H9 (cell line): ENCODE measurements at regions not wholly inside any gene's neighbourhood (a gene's known extent, or its start where the extent isn't known, plus 50 kb on each side); places are given as distances from the start of the nearest gene placed in this dataset.

ENCODE experiments used
- DNase-seq: peaks from one replicate; pipeline ENCODE4 v3.0.0-alpha.2; 2017
- H2AFZ ChIP-seq: one replicate; pipeline ENCODE4 v1.6.1; 2013; ENCODE audit warnings: mild to moderate bottlenecking, low read length, control low read depth, moderate library complexity
- H2AK5ac ChIP-seq: 2 replicates; pipeline ENCODE4 v1.6.1; 2013; ENCODE audit warnings: low read length, control low read depth, mixed read lengths; ENCODE audit not compliant: insufficient read length
- H2BK120ac ChIP-seq: one replicate; pipeline ENCODE4 v1.6.1; 2013; ENCODE audit warnings: low read depth, mild to moderate bottlenecking, low read length, control low read depth, inconsistent platforms; ENCODE audit not compliant: poor library complexity, severe bottlenecking
- H2BK12ac ChIP-seq: 2 replicates; pipeline ENCODE4 v1.6.1; 2013; ENCODE audit warnings: low read length, control low read depth, mixed read lengths, low read depth; ENCODE audit not compliant: insufficient read length
- H2BK15ac ChIP-seq: 2 replicates; pipeline ENCODE4 v1.6.1; 2013; ENCODE audit warnings: low read depth, low read length, control low read depth
- H2BK20ac ChIP-seq: one replicate; pipeline ENCODE4 v1.6.1; 2013; ENCODE audit warnings: low read depth, mild to moderate bottlenecking, low read length, control low read depth, inconsistent platforms; ENCODE audit not compliant: poor library complexity, severe bottlenecking
- H2BK5ac ChIP-seq: 2 replicates; pipeline ENCODE4 v1.6.1; 2013; ENCODE audit warnings: low read length, control low read depth, mixed read lengths; ENCODE audit not compliant: insufficient read length
- H3K14ac ChIP-seq: 2 replicates; pipeline ENCODE4 v1.6.1; 2013; ENCODE audit warnings: low read length, control low read depth; ENCODE audit not compliant: insufficient read depth
- H3K18ac ChIP-seq: 2 replicates; pipeline ENCODE4 v1.6.1; 2013; ENCODE audit warnings: low read depth, mild to moderate bottlenecking, mixed read lengths, low read length, control low read depth; ENCODE audit not compliant: insufficient read length
- H3K23ac ChIP-seq: 2 replicates; pipeline ENCODE4 v1.6.1; 2013; ENCODE audit warnings: low read length, control low read depth, mixed read lengths, low read depth; ENCODE audit not compliant: insufficient read length
- H3K23me2 ChIP-seq: 2 replicates; pipeline ENCODE4 v1.6.1; 2013; ENCODE audit warnings: low read depth, mild to moderate bottlenecking, mixed read lengths, low read length, control low read depth; ENCODE audit not compliant: insufficient read length, poor library complexity, severe bottlenecking
- H3K27ac ChIP-seq: 2 replicates; pipeline ENCODE4 v1.5.1; 2013; ENCODE audit warnings: low read length, control low read depth, mixed read lengths, low read depth; ENCODE audit not compliant: insufficient read length
- H3K27me3 ChIP-seq: 2 replicates; pipeline ENCODE4 v1.6.1; 2013; ENCODE audit warnings: low read length, control low read depth, inconsistent platforms; ENCODE audit not compliant: insufficient read depth
- H3K4ac ChIP-seq: 2 replicates; pipeline ENCODE4 v1.6.1; 2013; ENCODE audit warnings: low read depth, mild to moderate bottlenecking, control low read depth, inconsistent platforms, low read length, moderate library complexity
- H3K4me1 ChIP-seq: 2 replicates; pipeline ENCODE4 v1.6.1; 2013; ENCODE audit warnings: low read length, control low read depth, inconsistent platforms; ENCODE audit not compliant: insufficient read depth
- H3K4me2 ChIP-seq: 2 replicates; pipeline ENCODE4 v1.6.1; 2013; ENCODE audit warnings: low read length, control low read depth, mixed read lengths; ENCODE audit not compliant: insufficient read length, insufficient read depth
- H3K56ac ChIP-seq: 2 replicates; pipeline ENCODE4 v1.6.1; 2013; ENCODE audit warnings: low read depth, mild to moderate bottlenecking, mixed read lengths, low read length, control low read depth; ENCODE audit not compliant: insufficient read length
- H3K79me1 ChIP-seq: 2 replicates; pipeline ENCODE4 v1.6.1; 2013; ENCODE audit warnings: low read depth, mild to moderate bottlenecking, moderate library complexity, low read length, control low read depth, inconsistent platforms; ENCODE audit not compliant: insufficient read depth, poor library complexity, severe bottlenecking
- H3K79me2 ChIP-seq: 2 replicates; pipeline ENCODE4 v1.6.1; 2013; ENCODE audit warnings: low read length, control low read depth, inconsistent platforms; ENCODE audit not compliant: insufficient read depth
- H3K9ac ChIP-seq: 2 replicates; pipeline ENCODE4 v1.6.1; 2013; ENCODE audit warnings: low read length, control low read depth, mixed read lengths; ENCODE audit not compliant: insufficient read length; ENCODE audit errors: extremely low read depth
- H3K9me3 ChIP-seq: one replicate; pipeline ENCODE4 v1.6.1; 2013; ENCODE audit warnings: low read depth, low read length, inconsistent platforms; ENCODE audit not compliant: control insufficient read depth
- H3T11ph ChIP-seq: one replicate; pipeline ENCODE4 v1.6.1; 2013; ENCODE audit warnings: mild to moderate bottlenecking, low read length, control low read depth, inconsistent platforms
- H4K20me1 ChIP-seq: one replicate; pipeline ENCODE4 v1.6.1; 2013; ENCODE audit not compliant: control insufficient read depth, insufficient read length, insufficient read depth
- H4K5ac ChIP-seq: 2 replicates; pipeline ENCODE4 v1.6.1; 2013; ENCODE audit warnings: low read depth, mild to moderate bottlenecking, mixed read lengths, low read length, control low read depth; ENCODE audit not compliant: insufficient read length
- H4K8ac ChIP-seq: replicated peaks from 2 replicates; pipeline ENCODE4 v1.6.1; 2013; ENCODE audit warnings: low read length, control low read depth, mixed read lengths, low read depth; ENCODE audit not compliant: insufficient read length
- H4K91ac ChIP-seq: 2 replicates; pipeline ENCODE4 v1.6.1; 2013; ENCODE audit warnings: low read depth, mild to moderate bottlenecking, moderate library complexity, mixed read lengths, low read length, control low read depth; ENCODE audit not compliant: insufficient read length
- H3K27ac Mint-ChIP-seq, 3 experiments: 2 replicates in 2 of 3; 3 replicates in 1 of 3; pipeline ENCODE4 v1.8.0; 2020 to 2021; ENCODE audit warnings: mixed read lengths in 3 of 3, mild to moderate bottlenecking in 1 of 3, moderate library complexity in 1 of 3
- H3K27me3 Mint-ChIP-seq: 2 replicates; pipeline ENCODE4 v1.8.0; 2021; ENCODE audit warnings: low read depth, mild to moderate bottlenecking, moderate library complexity, mixed read lengths
- H3K36me3 Mint-ChIP-seq, 3 experiments: 2 replicates in 2 of 3; 3 replicates in 1 of 3; pipeline ENCODE4 v1.8.0; 2020 to 2021; ENCODE audit warnings: low read depth in 3 of 3, mixed read lengths in 3 of 3; ENCODE audit not compliant: insufficient read depth in 1 of 3
- H3K4me1 Mint-ChIP-seq, 2 experiments: 2 replicates each; pipeline ENCODE4 v1.8.0; 2020; ENCODE audit warnings: mixed read lengths in 2 of 2
- H3K4me3 Mint-ChIP-seq, 2 experiments: 2 replicates in 1 of 2; 3 replicates in 1 of 2; pipeline ENCODE4 v1.8.0; 2020 to 2021; ENCODE audit warnings: mild to moderate bottlenecking in 2 of 2, mixed read lengths in 2 of 2, moderate library complexity in 1 of 2
- H3K9me3 Mint-ChIP-seq, 2 experiments: 2 replicates in 1 of 2; 3 replicates in 1 of 2; pipeline ENCODE4 v1.8.0; 2020; ENCODE audit warnings: mild to moderate bottlenecking in 2 of 2, mixed read lengths in 2 of 2, moderate library complexity in 1 of 2
- CTCF ChIP-seq: fragments of 200-600 bp; sonication (generic); conservative IDR thresholded peaks from 3 replicates; pipeline ENCODE4 v1.8.0; 2021; ENCODE audit warnings: antibody characterized with exemption, mild to moderate bottlenecking
- WGBS: extraction: QIAGEN DNeasy Blood & Tissue Kit; methylation state at CpG from one replicate; pipeline ENCODE4 v1.1.7; 2013; ENCODE audit warnings: missing lambda C conversion rate, low lambda C conversion rate, mixed read lengths; ENCODE audit not compliant: insufficient read length; ENCODE audit errors: extremely low coverage; 5-methylcytosine and 5-hydroxymethylcytosine counted together

GRCh38 chr10:28912017-28912783, 234.9 kb downstream of the BAMBI start:
- Histone ChIP-seq H3K27ac (no peak overlapping the region), H3K79me1 (no peaks in the 10 kb centered on the region), H2AK5ac (no peak overlapping the region), H2BK120ac (no peak overlapping the region), H3K79me2 (no peaks in the 10 kb centered on the region), H3K4me2 (no peak overlapping the region), H4K8ac (no peak overlapping the region), H3K4me1 (no peaks in the 10 kb centered on the region), H3K27me3 (no peaks in the 10 kb centered on the region), H3K18ac (no peak overlapping the region), H3K23me2 (no peaks in the 10 kb centered on the region), H3K9ac (no peak overlapping the region), H3T11ph (no peak overlapping the region), H2BK5ac (no peak overlapping the region), H3K23ac (no peak overlapping the region), H4K20me1 (no peaks in the 10 kb centered on the region), H2BK20ac (no peak overlapping the region), H4K5ac (no peak overlapping the region), H2AFZ (no peak overlapping the region), H3K9me3 (no peaks in the 10 kb centered on the region), H3K14ac (no peak overlapping the region), H3K56ac (no peak overlapping the region), H2BK15ac (no peak overlapping the region), H2BK12ac (no peak overlapping the region), H3K4ac (no peak overlapping the region), H4K91ac (no peak overlapping the region)
- Mint-ChIP-seq H3K9me3 (no peaks in the 10 kb centered on the region), H3K4me3 (peak overlapping the region in 1 of 2 experiments; percentile 39; a peak in 1 of 5 replicates), H3K36me3 (no peaks in the 10 kb centered on the region), H3K4me1 (no peaks in the 10 kb centered on the region), H3K27ac (peak overlapping the region in 1 of 3 experiments; percentile 73; a peak in 2 of 7 replicates), H3K27me3 (peaks cover 2% of the 10 kb centered on the region; the same call in 1 of the 2 replicates)
- WGBS: no CpG with 5 or more reads among the region's 9 CpGs
- no peak for DNase-seq
- no peak for TF ChIP-seq CTCF
